ENCODE measurements at regions not wholly inside any gene's neighbourhood (a gene's known extent, or its start where the extent isn't known, plus 50 kb on each side); places are given as distances from the start of the nearest gene placed in this dataset.

- no peak for TF ChIP-seq ARNT (IDR thresholded peaks at IDR 0.05)
- no peak for TF ChIP-seq NFRKB (IDR thresholded peaks at IDR 0.05)
Measured at GRCh38 chr15:35139822-35140221, 54.7 kb upstream of the NANOGP8 start.

Data from HEK293T (cell line).